CD14-positive monocyte (primary cell): ENCODE measurements at regions not wholly inside any gene's neighbourhood (a gene's known extent, or its start where the extent isn't known, plus 50 kb on each side); places are given as distances from the start of the nearest gene placed in this dataset.

Source experiments
- DNase-seq, 3 donors: peaks; one replicate each; pipeline ENCODE4 v3.0.0-alpha.2; 2011 to 2022
- H2AFZ ChIP-seq: 2 replicates; pipeline ENCODE4 v1.6.0; 2012; ENCODE audit warnings: mild to moderate bottlenecking, low read depth, low read length, inconsistent platforms; ENCODE audit not compliant: insufficient read depth, poor library complexity, severe bottlenecking
- H3K27ac ChIP-seq, 2 donors: 1 replicate in 1 of 2; 2 replicates in 1 of 2; pipeline ENCODE4 v1.5.1; 2012 to 2013; ENCODE audit warnings: low read length in 2 of 2, control low read depth in 1 of 2, inconsistent platforms in 1 of 2, low read depth in 1 of 2, mild to moderate bottlenecking in 1 of 2
- H3K27me3 ChIP-seq, 2 donors: one replicate each; pipeline versions ENCODE4 v1.6.0 to v1.6.1; 2011 to 2013; ENCODE audit warnings: low read length in 2 of 2; ENCODE audit not compliant: control insufficient read depth in 2 of 2, insufficient read depth in 2 of 2
- H3K36me3 ChIP-seq, 2 donors: replicated peaks in 1 of 2; 1 replicate in 1 of 2; 2 replicates in 1 of 2; pipeline versions ENCODE4 v1.5.1 to v1.6.1; 2012 to 2013; ENCODE audit warnings: low read length in 2 of 2, control low read depth in 1 of 2, inconsistent platforms in 1 of 2, mild to moderate bottlenecking in 1 of 2; ENCODE audit not compliant: insufficient read depth in 2 of 2, control insufficient read depth in 1 of 2
- H3K4me1 ChIP-seq, 2 donors: 1 replicate in 1 of 2; 2 replicates in 1 of 2; pipeline versions ENCODE4 v1.5.1 to v1.6.1; 2012 to 2013; ENCODE audit warnings: low read length in 2 of 2, control low read depth in 1 of 2, inconsistent platforms in 1 of 2, mild to moderate bottlenecking in 1 of 2, moderate library complexity in 1 of 2; ENCODE audit not compliant: insufficient read depth in 2 of 2, control insufficient read depth in 1 of 2
- H3K4me2 ChIP-seq: replicated peaks from 2 replicates; pipeline ENCODE3; 2012; ENCODE audit warnings: low read length, moderate library complexity, mild to moderate bottlenecking; ENCODE audit not compliant: poor library complexity, severe bottlenecking; ENCODE audit errors: extremely low read depth
- H3K4me3 ChIP-seq, 3 experiments: fragments of 200-600 bp in 1 of 3; sonication (generic) in 1 of 3; replicated peaks in 1 of 3; 1 replicate in 2 of 3; 2 replicates in 1 of 3; pipeline ENCODE4 v1.5.1; 2011 to 2013; ENCODE audit warnings: low read length in 3 of 3, mild to moderate bottlenecking in 3 of 3, control low read depth in 2 of 3, low read depth in 2 of 3, inconsistent platforms in 1 of 3, moderate library complexity in 1 of 3
- H3K79me2 ChIP-seq: 2 replicates; pipeline ENCODE4 v1.6.0; 2012; ENCODE audit warnings: mild to moderate bottlenecking, control low read depth, inconsistent platforms, low read length, moderate library complexity; ENCODE audit not compliant: insufficient read depth
- H3K9ac ChIP-seq: 2 replicates; pipeline ENCODE4 v1.6.0; 2017; ENCODE audit warnings: low read length, mild to moderate bottlenecking; ENCODE audit not compliant: insufficient read depth, poor library complexity, severe bottlenecking
- H3K9me3 ChIP-seq, 2 donors: replicated peaks in 1 of 2; 1 replicate in 1 of 2; 2 replicates in 1 of 2; pipeline versions ENCODE4 v1.5.1 to v1.6.1; 2012 to 2013; ENCODE audit warnings: low read length in 2 of 2, control low read depth in 1 of 2; ENCODE audit not compliant: control insufficient read depth in 1 of 2, insufficient read depth in 1 of 2
- H4K20me1 ChIP-seq: 2 replicates; pipeline ENCODE4 v1.6.0; 2012; ENCODE audit warnings: mild to moderate bottlenecking, low read length, control low read depth, moderate library complexity; ENCODE audit not compliant: insufficient read depth
- H3K27ac Mint-ChIP-seq, 7 donors: one replicate each; pipeline ENCODE4 v1.8.0; 2020; ENCODE audit warnings: mild to moderate bottlenecking in 7 of 7, mixed read lengths in 7 of 7, moderate library complexity in 6 of 7, inconsistent platforms in 2 of 7
- H3K27me3 Mint-ChIP-seq, 3 donors: one replicate each; pipeline ENCODE4 v1.8.0; 2021 to 2022; ENCODE audit warnings: low read depth in 3 of 3, mild to moderate bottlenecking in 3 of 3, mixed read lengths in 3 of 3, moderate library complexity in 3 of 3, inconsistent platforms in 1 of 3
- H3K36me3 Mint-ChIP-seq, 2 donors: one replicate each; pipeline ENCODE4 v1.8.0; 2020; ENCODE audit warnings: mixed read lengths in 2 of 2, inconsistent platforms in 1 of 2, mild to moderate bottlenecking in 1 of 2
- H3K4me1 Mint-ChIP-seq: one replicate; pipeline ENCODE4 v1.8.0; 2020; ENCODE audit warnings: mild to moderate bottlenecking, mixed read lengths
- H3K4me3 Mint-ChIP-seq, 2 donors: one replicate each; pipeline ENCODE4 v1.8.0; 2020; ENCODE audit warnings: mild to moderate bottlenecking in 2 of 2, mixed read lengths in 2 of 2, moderate library complexity in 1 of 2
- H3K9me3 Mint-ChIP-seq, 7 donors: one replicate each; pipeline ENCODE4 v1.8.0; 2020 to 2022; ENCODE audit warnings: mixed read lengths in 7 of 7, mild to moderate bottlenecking in 6 of 7, moderate library complexity in 6 of 7, inconsistent platforms in 2 of 7
- CTCF ChIP-seq: fragments of 200-600 bp; IDR thresholded peaks from one replicate; pipeline ENCODE4 v1.8.0; 2022; ENCODE audit warnings: antibody characterized with exemption, mild to moderate bottlenecking
- WGBS: methylation state at CpG from one replicate; pipeline ENCODE4 v1.1.5; 2013; ENCODE audit warnings: missing lambda C conversion rate; ENCODE audit not compliant: insufficient coverage; 5-methylcytosine and 5-hydroxymethylcytosine counted together
- intact Hi-C, 2 donors: fragments of 100-400 bp; cut with micrococcal nuclease; formaldehyde crosslinking; loops; one replicate each; pipeline versions ENCODE4 v1.15.0 to v1.15.1; 2023

DNA sequence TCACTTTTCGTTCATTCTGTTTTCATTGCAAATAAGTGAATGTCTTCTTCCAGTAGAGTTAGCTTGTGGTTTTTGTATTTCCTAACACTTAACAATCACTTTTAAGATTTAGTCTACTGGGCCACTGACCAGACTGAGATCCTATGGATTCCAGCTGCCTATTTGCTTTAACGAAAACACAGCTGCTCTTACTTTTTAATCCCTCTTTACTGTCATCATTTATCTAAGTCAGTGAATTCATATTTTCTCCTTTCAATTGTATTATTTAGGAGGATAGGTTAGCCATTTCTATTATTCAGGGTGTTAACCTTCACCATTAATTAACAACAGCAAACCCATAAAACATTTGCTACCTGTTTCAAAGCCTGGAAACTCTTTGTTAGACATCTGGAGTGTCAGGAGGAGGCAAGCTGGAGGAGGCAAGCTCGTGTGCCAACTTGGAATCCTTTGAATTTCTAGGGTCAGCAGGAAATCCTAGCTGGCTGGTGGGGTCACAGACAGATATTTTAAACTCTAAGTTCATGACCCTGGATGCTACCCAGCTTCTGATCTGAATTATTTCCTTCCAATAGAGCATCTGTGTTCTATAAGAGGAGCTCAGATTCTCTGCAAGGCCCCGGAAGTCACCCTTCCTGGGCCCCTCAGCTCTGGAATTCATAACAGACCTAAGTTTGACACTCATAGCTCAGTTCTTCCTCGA lies 385.3 kb downstream of the RBM43 start:
- Histone ChIP-seq H3K27ac (no peak overlapping the region), H4K20me1 (no peaks in the 10 kb centered on the region), H3K36me3 (no peaks in the 10 kb centered on the region), H3K4me1 (no peaks in the 10 kb centered on the region), H3K4me2 (no peak overlapping the region), H3K27me3 (no peaks in the 10 kb centered on the region), H3K79me2 (no peaks in the 10 kb centered on the region), H3K9ac (no peak overlapping the region), H2AFZ (no peak overlapping the region), H3K4me3 (no peak overlapping the region), H3K9me3 (no peaks in the 10 kb centered on the region)
- 40% methylated on average over 1 of the region's 5 CpGs for WGBS
- Mint-ChIP-seq H3K4me3 (no peak overlapping the region), H3K27ac (no peak overlapping the region), H3K9me3 (peaks cover 5 to 12% (median 7%) of the 10 kb centered on the region in 7 donors), H3K36me3 (no peaks in the 10 kb centered on the region), H3K4me1 (no peaks in the 10 kb centered on the region), H3K27me3 (peaks cover 0 to 4% (median 0%) of the 10 kb centered on the region in 3 donors)
- DNase-seq = no peak
- no peak for TF ChIP-seq CTCF
- intact Hi-C loops = no loop called here

GRCh38 chr2:150873396-150873772 lies 385.9 kb upstream of the RND3 start:
- no CpG with 5 or more reads among the region's 4 CpGs for WGBS
- H3K4me3 ChIP-seq = no peak overlapping the region
- no peaks in the 10 kb centered on the region for H3K79me2 ChIP-seq
- H3K27me3 ChIP-seq = no peaks in the 10 kb centered on the region
- no peak for DNase-seq
- Mint-ChIP-seq H3K4me3 (no peak overlapping the region), H3K36me3 (no peaks in the 10 kb centered on the region), H3K4me1 (no peaks in the 10 kb centered on the region), H3K9me3 (peaks cover 2 to 16% (median 4%) of the 10 kb centered on the region in 7 donors), H3K27ac (no peak overlapping the region), H3K27me3 (peaks cover 0 to 3% (median 2%) of the 10 kb centered on the region in 3 donors)
- H2AFZ ChIP-seq = no peak overlapping the region
- no peak overlapping the region for H3K4me2 ChIP-seq
- no peak overlapping the region for H3K9ac ChIP-seq
- intact Hi-C loops = no loop called here
- TF ChIP-seq CTCF = no peak
- no peaks in the 10 kb centered on the region for H3K4me1 ChIP-seq
- no peaks in the 10 kb centered on the region for H4K20me1 ChIP-seq
- H3K9me3 ChIP-seq = peaks cover 0 to 5% of the 10 kb centered on the region in 2 donors
- no peaks in the 10 kb centered on the region for H3K36me3 ChIP-seq
- H3K27ac ChIP-seq = no peak overlapping the region
